GM12878 (cell line): ENCODE measurements at regions not wholly inside any gene's neighbourhood (a gene's known extent, or its start where the extent isn't known, plus 50 kb on each side); places are given as distances from the start of the nearest gene placed in this dataset.

ENCODE experiments used
- ATAC-seq: fragments of 200-7000 bp; cut with Tn5 transposase; 3 replicates; pipeline ENCODE4 v1.9.1; 2020; ENCODE audit warnings: mild to moderate bottlenecking, moderate library complexity
- BruUV-seq: library from RNA; stranded (reverse); fragments of 400-500 nt; replicated peaks from 2 replicates; lab custom pipeline; 2021; lab: Mats Ljungman, UMichigan
- CTCF ChIA-PET: fragments of 300-600 bp; sonication (Branson Sonifier 250); formaldehyde crosslinking; extraction: SDS; loops from one replicate; lab custom pipeline; 2021; ENCODE audit warnings: inconsistent platforms; lab: Yijun Ruan, JAX
- POLR2A ChIA-PET: fragments of 350-600 bp; formaldehyde crosslinking; extraction: SDS; loops from one replicate; lab custom pipeline; 2021; ENCODE audit warnings: inconsistent platforms; lab: Charles Lee
- RAD21 ChIA-PET: fragments of 300-600 bp; sonication (Branson Sonifier 250); formaldehyde crosslinking; loops from one replicate; lab custom pipeline; 2023; ENCODE audit warnings: antibody characterized with exemption; ENCODE audit not compliant: unreplicated experiment; lab: Charles Lee
- SMC1A ChIA-PET: fragments of 300-600 bp; sonication (Branson Sonifier 250); formaldehyde crosslinking; loops from one replicate; lab custom pipeline; 2023; ENCODE audit not compliant: unreplicated experiment, uncharacterized antibody; lab: Charles Lee
- DNase-seq: peaks from one replicate; pipeline ENCODE4 v3.0.0-alpha.2; 2011; ENCODE audit warnings: low read depth, low spot score
- FAIRE-seq: peaks from 3 replicates; lab custom pipeline; 2011; peaks lifted over from hg19 to GRCh38; lab: Jason Lieb, UNC
- H2AFZ ChIP-seq: 2 replicates; pipeline ENCODE4 v1.6.0; 2011; ENCODE audit warnings: low read depth, low read length, control low read depth; ENCODE audit not compliant: control insufficient read depth
- H3K27ac ChIP-seq: 2 replicates; pipeline ENCODE4 v1.5.1; 2011; ENCODE audit warnings: control low read depth; ENCODE audit not compliant: control insufficient read depth, insufficient read depth
- H3K27me3 ChIP-seq, 2 experiments: replicated peaks in 1 of 2; 2 replicates each; pipeline versions ENCODE4 v1.6.0 to v1.6.1; 2011; ENCODE audit warnings: low read length in 1 of 2; ENCODE audit not compliant: control insufficient read depth in 2 of 2, insufficient read depth in 2 of 2
- H3K36me3 ChIP-seq, 2 experiments: 2 replicates each; pipeline ENCODE4 v1.5.1; 2011; ENCODE audit warnings: low read length in 1 of 2; ENCODE audit not compliant: control insufficient read depth in 2 of 2, insufficient read depth in 2 of 2
- H3K4me1 ChIP-seq: 2 replicates; pipeline ENCODE4 v1.6.1; 2011; ENCODE audit warnings: mild to moderate bottlenecking, low read length, moderate library complexity, mixed read lengths; ENCODE audit not compliant: control insufficient read depth, insufficient read depth
- H3K4me2 ChIP-seq: 2 replicates; pipeline ENCODE4 v1.6.0; 2011; ENCODE audit warnings: control low read depth; ENCODE audit not compliant: control insufficient read depth, insufficient read depth
- H3K4me3 ChIP-seq: fragments of 200-600 bp; sonication (generic); 2 replicates; pipeline ENCODE4 v1.5.1; 2016
- H3K79me2 ChIP-seq: 2 replicates; pipeline ENCODE4 v1.6.0; 2011; ENCODE audit warnings: low read length; ENCODE audit not compliant: control insufficient read depth, insufficient read depth
- H3K9ac ChIP-seq: 2 replicates; pipeline ENCODE4 v1.8.0; 2011; ENCODE audit warnings: low read length, control low read depth, mixed read lengths; ENCODE audit not compliant: control insufficient read depth, insufficient read depth
- H3K9me3 ChIP-seq: replicated peaks from 3 replicates; pipeline ENCODE4 v1.5.1; 2011; ENCODE audit warnings: mild to moderate bottlenecking, low read length; ENCODE audit not compliant: control insufficient read depth, insufficient read depth
- H4K20me1 ChIP-seq: 2 replicates; pipeline ENCODE4 v1.6.0; 2011; ENCODE audit not compliant: control insufficient read depth, insufficient read depth
- ATF7 ChIP-seq: fragments of 450-650 bp; IDR thresholded peaks from 2 replicates; pipeline ENCODE4 v1.6.1; 2016; ENCODE audit warnings: low read depth, mild to moderate bottlenecking
- BMI1 ChIP-seq: fragments of 450-650 bp; IDR thresholded peaks from 2 replicates; pipeline ENCODE4 v1.6.1; 2016; ENCODE audit warnings: mild to moderate bottlenecking, moderate library complexity, borderline replicate concordance
- CREB1 ChIP-seq: IDR thresholded peaks from 2 replicates; pipeline ENCODE4 v1.6.1; 2012; ENCODE audit warnings: low read depth, mild to moderate bottlenecking, inconsistent platforms
- EGR1 ChIP-seq, 2 experiments: IDR thresholded peaks; 1 replicate in 1 of 2; 2 replicates in 1 of 2; pipeline ENCODE4 v1.6.1; 2011 to 2012; ENCODE audit warnings: low read depth in 2 of 2, low read length in 2 of 2, borderline replicate concordance in 1 of 2, mild to moderate bottlenecking in 1 of 2, moderate library complexity in 1 of 2
- FOXM1 ChIP-seq: IDR thresholded peaks from 2 replicates; pipeline ENCODE4 v1.6.1; 2012; ENCODE audit warnings: low read depth, mild to moderate bottlenecking, inconsistent platforms, low read length, moderate library complexity
- GABPA ChIP-seq: IDR thresholded peaks from 2 replicates; pipeline ENCODE4 v1.6.1; 2014; ENCODE audit warnings: antibody characterized with exemption, low read depth, mild to moderate bottlenecking, inconsistent platforms
- HSF1 ChIP-seq: fragments of 150-350 bp; IDR thresholded peaks from 2 replicates; pipeline ENCODE4 v1.6.1; 2014; ENCODE audit warnings: mild to moderate bottlenecking, low read depth, low read length
- IRF4 ChIP-seq: IDR thresholded peaks from 2 replicates; pipeline ENCODE4 v1.6.1; 2011; ENCODE audit warnings: low read depth, low read length
- JUNB ChIP-seq: IDR thresholded peaks from 2 replicates; pipeline ENCODE4 v1.6.1; 2016; ENCODE audit warnings: antibody characterized with exemption, mild to moderate bottlenecking
- MAX ChIP-seq: IDR thresholded peaks from 2 replicates; pipeline ENCODE4 v1.6.1; 2012; ENCODE audit warnings: low read depth, low read length, improper control_type of control experiment
- NFIC ChIP-seq: IDR thresholded peaks from 2 replicates; pipeline ENCODE4 v1.6.1; 2012; ENCODE audit warnings: low read depth, mild to moderate bottlenecking, inconsistent platforms, low read length, moderate library complexity
- POLR2A ChIP-seq: IDR thresholded peaks from 2 replicates; pipeline ENCODE4 v1.6.1; 2011; ENCODE audit warnings: low read depth, mild to moderate bottlenecking, low read length
- RAD51 ChIP-seq: fragments of 450-650 bp; IDR thresholded peaks from 2 replicates; pipeline ENCODE4 v1.6.1; 2016; ENCODE audit warnings: moderate library complexity, mild to moderate bottlenecking, inconsistent platforms
- SMARCA5 ChIP-seq: fragments of 450-650 bp; IDR thresholded peaks from 2 replicates; pipeline ENCODE4 v1.6.1; 2017; ENCODE audit warnings: mild to moderate bottlenecking
- SREBF2 ChIP-seq: IDR thresholded peaks from 2 replicates; pipeline ENCODE4 v1.6.1; 2012; ENCODE audit warnings: mild to moderate bottlenecking, low read length
- ZBTB4 ChIP-seq: fragments of 450-650 bp; formaldehyde crosslinking; IDR thresholded peaks from 2 replicates; pipeline ENCODE4 v1.4.0; 2022; ENCODE audit warnings: mild to moderate bottlenecking, moderate library complexity
- ZNF207 ChIP-seq: fragments of 450-650 bp; IDR thresholded peaks from 2 replicates; pipeline ENCODE4 v1.6.1; 2014; ENCODE audit warnings: antibody characterized with exemption, mild to moderate bottlenecking, borderline replicate concordance
- ZNF217 ChIP-seq: fragments of 450-650 bp; IDR thresholded peaks from 2 replicates; pipeline ENCODE4 v1.6.1; 2017; ENCODE audit warnings: antibody characterized with exemption, mild to moderate bottlenecking
- ZSCAN29 ChIP-seq: fragments of 450-650 bp; IDR thresholded peaks from 2 replicates; pipeline ENCODE4 v1.6.1; 2017; ENCODE audit warnings: mild to moderate bottlenecking, moderate library complexity
- WGBS: methylation state at CpG from one replicate; pipeline ENCODE4 v1.1.6; 2016; ENCODE audit warnings: low lambda C conversion rate; ENCODE audit not compliant: insufficient replicate concordance, insufficient coverage; ENCODE audit errors: missing lambda C conversion rate; 5-methylcytosine and 5-hydroxymethylcytosine counted together
- in situ Hi-C: fragments of 300-500 bp; cut with MboI; formaldehyde crosslinking; loops from 9 replicates; pipeline ENCODE4 v1.14.3; 2018; ENCODE audit warnings: mixed read lengths
- intact Hi-C: fragments of 100-400 bp; cut with micrococcal nuclease; formaldehyde crosslinking; loops from one replicate; pipeline ENCODE4 v1.14.2; 2022; ENCODE audit not compliant: unreplicated experiment

GRCh38 chr2:62404913-62405312 lies 101.1 kb downstream of the TMEM17 start:
- Histone ChIP-seq H3K9ac (no peak overlapping the region), H3K4me1 (peaks cover 24% of the 10 kb centered on the region), H3K4me2 (no peak overlapping the region), H3K79me2 (peaks cover 2% of the 10 kb centered on the region), H2AFZ (peak overlapping the region; percentile 69), H3K27ac (no peak overlapping the region), H3K9me3 (no peaks in the 10 kb centered on the region), H3K4me3 (no peak overlapping the region), H3K36me3 (no peaks in the 10 kb centered on the region), H3K27me3 (no peaks in the 10 kb centered on the region), H4K20me1 (no peaks in the 10 kb centered on the region)
- ChIA-PET RAD21 (interaction anchor here (0.5 to 3.3 kb wide), 3 partner anchors 70 to 410 kb away, joined by 3 to 13 read pairs (median 3); no protein-coding TSS in a partner anchor), POLR2A (no interaction called here), SMC1A (interaction anchor here (1.4 kb wide), 1 partner anchor 98 kb away, joined by 3 read pairs; no protein-coding TSS in a partner anchor), CTCF (interaction anchor here (0.6 to 1.2 kb wide), 3 partner anchors 96 to 412 kb away, joined by 3 read pairs; no protein-coding TSS in a partner anchor)
- DNase-seq (no peak), FAIRE-seq (no peak), ATAC-seq (no peak)
- no peak for TF ChIP-seq IRF4
- no peak for TF ChIP-seq GABPA
- TF ChIP-seq HSF1, result no peak
- TF ChIP-seq SMARCA5, result no peak
- no peak for TF ChIP-seq JUNB
- TF ChIP-seq BMI1, result no peak
- TF ChIP-seq ATF7, result no peak
- no peak for TF ChIP-seq POLR2A
- TF ChIP-seq NFIC, result no peak
- TF ChIP-seq ZNF207, result no peak
- TF ChIP-seq EGR1 (IDR thresholded peaks at IDR 0.05; ENCODE audit: borderline replicate concordance in 1 of 2, low read depth in 2 of 2, low read length in 2 of 2), result no peak
- no peak for TF ChIP-seq CREB1
- TF ChIP-seq ZSCAN29, result no peak
- no peak for TF ChIP-seq ZNF217
- TF ChIP-seq ZBTB4, result no peak
- TF ChIP-seq RAD51, result no peak
- TF ChIP-seq FOXM1, result no peak
- TF ChIP-seq SREBF2, result no peak
- TF ChIP-seq MAX, result no peak
- intact Hi-C loops, result no loop called here
- BruUV-seq, result no TSS peak
- 33% methylated on average over 5 of the region's 5 CpGs for WGBS
- in situ Hi-C loops, result loop anchor here (5.0 kb wide), 1 partner anchor 58 kb away; no protein-coding TSS in a partner anchor
